ENCODE measurements at regions not wholly inside any gene's neighbourhood (a gene's known extent, or its start where the extent isn't known, plus 50 kb on each side); places are given as distances from the start of the nearest gene placed in this dataset.
"Not testable (repeated sequence)": the region's sequence is repeated elsewhere in the genome, so short reads cannot be mapped to it uniquely, and the experiment has no call there.

GRCh38 chr12:86389949-86390348 lies 133.8 kb upstream of the MGAT4C start:
- DNase-seq (ENCODE audit: low read depth), result no peak

- DNase-seq (ENCODE audit: low read depth), result no peak
Measured at GRCh38 chr12:86387591-86388145, 131.5 kb upstream of the MGAT4C start.

GRCh38 chr12:86383759-86384158 lies 127.6 kb upstream of the MGAT4C start:
- not testable (repeated sequence) for DNase-seq (ENCODE audit: low read depth)

GRCh38 chr12:86379337-86379736 lies 123.1 kb upstream of the MGAT4C start:
- no peak for DNase-seq (ENCODE audit: low read depth)

- DNase-seq (ENCODE audit: low read depth), result no peak
Measured at GRCh38 chr12:86376052-86376451, 119.9 kb upstream of the MGAT4C start.

- DNase-seq (ENCODE audit: low read depth), result no peak
Measured at GRCh38 chr12:86373813-86374212, 117.6 kb upstream of the MGAT4C start.

- no peak for DNase-seq (ENCODE audit: low read depth)
Measured at GRCh38 chr12:86367137-86367536, 110.9 kb upstream of the MGAT4C start.

- DNase-seq (ENCODE audit: low read depth), result no peak
Measured at GRCh38 chr12:86349196-86349595, 93.0 kb upstream of the MGAT4C start.

GRCh38 chr12:86333955-86334522 lies 77.8 kb upstream of the MGAT4C start:
- no peak for DNase-seq (ENCODE audit: low read depth)

GRCh38 chr12:86331457-86331856 lies 75.3 kb upstream of the MGAT4C start:
- DNase-seq (ENCODE audit: low read depth), result no peak

GRCh38 chr12:86331012-86331411 lies 74.8 kb upstream of the MGAT4C start:
- no peak for DNase-seq (ENCODE audit: low read depth)

GRCh38 chr12:86312232-86312631 lies 56.0 kb upstream of the MGAT4C start:
- no peak for DNase-seq (ENCODE audit: low read depth)
